HG02840 (cell line): ENCODE measurements at regions not wholly inside any gene's neighbourhood (a gene's known extent, or its start where the extent isn't known, plus 50 kb on each side); places are given as distances from the start of the nearest gene placed in this dataset.

Source experiments
- ATAC-seq: cut with Tn5 transposase; IDR thresholded peaks from one replicate; pipeline ENCODE4 v1.9.1; 2021; ENCODE audit warnings: mild to moderate bottlenecking, moderate library complexity, moderate number of reproducible peaks; ENCODE audit not compliant: unreplicated experiment, low FRiP score

DNA sequence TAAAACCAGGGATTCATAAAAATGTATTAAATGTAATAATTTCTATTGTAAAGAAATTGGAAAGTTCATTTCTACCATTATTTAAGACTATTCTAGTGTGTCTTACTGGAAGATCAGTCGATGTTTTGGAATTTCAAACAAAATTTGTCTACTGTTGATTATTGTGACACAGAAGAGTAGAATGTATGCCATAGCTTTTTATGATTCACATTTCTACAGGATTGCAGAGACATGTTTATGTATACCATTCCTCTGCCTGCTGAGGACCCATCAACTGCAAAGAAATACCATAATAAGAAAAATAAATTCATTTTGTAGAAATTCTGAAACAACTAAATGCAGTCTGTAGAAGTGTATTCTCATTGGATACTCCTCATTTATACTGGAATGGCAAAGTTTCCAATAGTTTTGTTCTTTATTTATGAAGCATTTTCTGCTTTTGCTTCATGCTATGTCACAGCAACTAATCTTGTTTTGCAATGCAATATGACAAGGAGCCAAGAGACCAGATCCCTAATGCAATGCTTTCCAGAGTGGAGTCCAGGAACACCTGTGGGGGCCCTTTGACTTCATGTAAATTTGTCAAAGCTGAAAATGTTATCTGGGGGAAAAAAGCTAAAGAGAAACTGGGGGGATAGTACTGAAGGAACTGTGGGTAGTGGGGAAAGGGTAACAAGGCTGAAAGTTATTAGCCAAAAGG, 172.9 kb upstream of the LRIG3 start:
- no peak for ATAC-seq

DNA sequence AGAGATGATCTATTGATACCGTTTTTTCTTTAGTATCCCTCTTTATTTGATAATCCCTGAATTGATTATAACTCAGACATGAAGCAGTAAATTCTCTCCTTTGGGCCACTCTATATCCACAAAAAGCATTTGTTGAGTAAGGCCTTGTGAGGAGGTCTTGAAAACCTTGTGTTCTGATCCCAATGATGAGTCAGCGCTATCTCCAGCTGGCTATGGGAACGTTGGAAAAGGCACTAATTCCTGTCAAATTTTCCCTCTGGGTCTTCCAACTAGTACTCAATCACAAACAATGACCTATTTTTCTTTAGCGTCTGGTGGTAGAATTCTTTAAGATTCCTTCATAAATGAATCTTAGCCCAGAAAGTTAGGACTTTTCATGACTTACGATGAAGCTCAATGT, 168.4 kb upstream of the LRIG3 start:
- no peak for ATAC-seq

DNA sequence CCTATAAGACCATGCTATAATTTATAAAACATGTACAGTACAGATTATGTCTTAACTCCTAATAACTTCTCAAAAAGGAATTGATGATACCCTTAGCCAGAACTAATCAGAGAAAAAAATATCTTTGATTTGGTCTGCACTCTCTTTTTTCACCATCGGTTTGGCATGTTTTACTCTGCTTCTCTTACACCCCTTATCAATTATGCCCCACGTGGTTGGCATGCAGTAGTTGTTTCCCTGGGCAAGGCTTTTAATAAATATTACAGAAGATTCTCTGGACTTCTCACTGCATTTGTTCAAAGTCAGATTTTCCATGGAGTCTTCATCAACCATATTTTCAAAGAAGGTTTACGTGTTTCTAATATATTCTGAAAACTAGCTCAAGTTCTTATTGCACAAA, 167.4 kb upstream of the LRIG3 start:
- no peak for ATAC-seq

DNA sequence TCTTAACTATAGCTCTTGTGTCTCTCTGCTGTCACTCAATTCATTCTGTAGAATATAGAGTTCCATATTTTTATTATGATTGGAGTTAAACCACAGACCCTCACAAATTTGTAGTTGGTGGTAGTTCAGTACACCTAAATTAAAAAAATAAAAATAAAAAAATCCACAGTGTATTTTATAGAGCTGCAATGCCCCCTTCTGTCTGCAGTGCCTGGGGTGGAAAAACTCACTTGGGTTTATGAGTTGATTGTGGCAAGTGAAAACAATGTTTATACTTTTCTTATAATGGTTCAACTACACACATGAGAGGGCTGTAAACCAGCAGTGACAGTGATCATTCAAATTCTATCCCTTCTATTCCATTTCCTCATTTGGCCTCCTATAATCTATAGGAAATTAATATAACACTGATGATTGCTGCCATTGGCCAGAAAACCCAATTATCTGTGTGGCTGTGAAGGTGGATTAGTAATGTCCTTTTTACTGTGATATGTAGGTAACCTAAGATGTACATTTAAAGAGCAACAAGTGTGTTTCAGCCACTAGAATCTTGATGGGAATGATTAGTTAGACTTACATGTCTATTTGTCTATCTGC, 166.9 kb upstream of the LRIG3 start:
- no peak for ATAC-seq

DNA sequence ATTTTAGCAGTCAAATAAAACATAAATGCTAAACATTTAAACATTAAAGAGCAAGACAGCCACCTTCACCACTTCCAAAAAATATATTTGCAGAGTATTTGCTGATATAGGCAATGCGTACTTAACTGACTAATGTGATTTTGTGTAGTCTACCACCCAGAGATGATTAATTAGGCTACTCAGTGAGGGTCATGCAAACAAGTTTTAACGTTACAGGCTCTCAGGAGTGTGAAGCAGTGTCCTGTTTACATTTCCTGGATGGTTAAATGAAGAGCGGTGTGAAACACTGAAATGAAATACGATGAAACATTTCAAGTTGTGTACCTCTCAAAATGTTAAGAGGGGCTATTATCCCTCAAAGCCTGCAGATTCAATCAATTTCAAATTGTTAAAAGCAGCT, 165.8 kb upstream of the LRIG3 start:
- no peak for ATAC-seq

DNA sequence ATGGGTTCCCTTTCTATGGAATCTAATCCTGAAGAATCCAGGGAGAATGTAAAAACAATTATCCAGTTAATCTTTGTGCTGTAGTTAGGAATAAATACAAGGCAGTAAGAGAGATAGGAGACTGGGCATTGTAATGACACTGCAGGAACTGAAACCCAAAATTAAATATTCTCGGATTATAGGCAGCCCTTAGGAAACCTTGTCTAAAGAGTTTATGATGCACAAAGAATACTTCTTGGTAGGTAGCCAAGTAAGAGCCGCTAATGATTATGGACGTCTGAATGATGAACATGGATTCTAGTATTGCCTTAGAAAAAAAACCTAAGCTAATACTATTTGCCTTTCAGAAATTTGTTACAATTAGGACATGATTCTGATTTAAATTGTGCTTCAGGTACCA, 165.4 kb upstream of the LRIG3 start:
- ATAC-seq, result no peak

DNA sequence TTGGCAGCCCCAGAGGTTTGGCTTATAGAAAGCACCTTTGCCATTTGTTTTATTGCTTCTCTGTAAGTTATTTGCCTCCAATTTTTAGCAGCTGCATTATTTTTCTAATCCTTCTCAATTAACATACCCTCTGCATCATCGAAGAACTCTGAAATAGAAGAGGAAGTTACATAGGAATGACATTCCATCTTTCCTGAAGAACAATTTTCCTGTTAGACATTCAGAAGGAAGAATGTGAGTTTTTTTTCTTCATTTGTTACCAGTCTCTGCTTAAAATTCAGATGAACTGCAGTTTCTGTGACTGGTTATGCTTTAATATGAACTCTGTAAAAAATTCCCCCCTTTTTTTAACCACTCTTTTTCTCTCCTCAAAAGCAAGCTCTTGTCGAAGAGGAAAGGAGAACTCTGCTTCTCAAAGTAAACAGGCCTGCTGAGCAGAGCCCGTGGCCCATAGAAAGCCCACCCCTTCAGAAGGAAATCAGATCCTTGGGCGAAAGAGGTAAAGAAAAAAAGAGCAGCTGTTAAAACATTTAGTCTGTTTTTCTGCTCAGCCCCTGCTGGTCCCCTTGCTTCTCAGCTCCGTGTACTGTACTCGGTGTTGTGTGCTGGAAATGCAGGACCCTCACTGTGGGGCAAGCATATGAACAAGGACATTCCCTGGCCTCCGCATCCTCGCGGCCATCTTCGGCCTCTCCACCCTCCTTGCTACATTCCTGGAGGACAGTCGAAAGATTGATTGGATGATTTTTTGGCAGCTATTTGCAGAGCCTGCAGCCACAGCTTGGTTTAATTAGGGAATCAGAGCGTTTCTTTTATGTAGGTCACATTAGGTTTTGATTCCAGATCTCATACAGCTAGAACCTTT, 164.4 kb upstream of the LRIG3 start:
- no peak for ATAC-seq

DNA sequence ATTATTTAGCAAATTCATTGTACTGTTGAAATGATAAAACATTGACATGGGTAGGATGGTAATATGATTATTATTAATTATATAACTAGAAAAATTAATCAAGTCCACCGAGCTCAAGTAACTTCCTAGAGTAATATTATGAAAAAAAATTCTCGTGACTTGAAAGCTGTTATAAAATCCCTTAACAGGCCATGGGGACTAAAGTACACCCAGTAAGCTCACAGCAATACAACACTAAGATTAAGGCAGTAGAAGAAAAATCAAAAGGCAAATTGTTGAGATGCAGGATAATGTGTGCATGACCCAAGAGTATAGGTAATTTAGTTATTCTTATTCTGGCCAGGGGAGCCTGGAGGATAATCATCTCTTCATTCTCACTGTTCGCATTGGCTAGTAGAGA, 162.6 kb upstream of the LRIG3 start:
- no peak for ATAC-seq

DNA sequence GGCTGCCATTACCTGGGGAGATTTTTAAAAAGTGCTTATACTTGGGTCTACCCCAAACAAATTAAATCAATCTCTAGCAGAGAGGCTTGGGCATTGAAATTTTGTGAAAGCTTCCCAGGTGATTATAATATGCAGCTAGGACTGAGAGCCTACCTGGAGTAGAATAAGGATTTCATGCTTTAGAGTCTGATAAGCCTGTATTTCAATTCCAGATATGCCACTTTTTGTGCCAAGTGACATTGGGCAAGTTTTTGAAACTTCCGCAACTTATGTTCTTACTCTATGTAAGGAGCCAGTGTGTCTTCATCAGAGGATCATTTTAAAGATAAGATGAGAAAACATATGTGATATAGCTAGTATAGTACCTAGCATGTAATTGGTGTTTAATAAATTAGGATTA, 159.8 kb upstream of the LRIG3 start:
- ATAC-seq, result no peak

DNA sequence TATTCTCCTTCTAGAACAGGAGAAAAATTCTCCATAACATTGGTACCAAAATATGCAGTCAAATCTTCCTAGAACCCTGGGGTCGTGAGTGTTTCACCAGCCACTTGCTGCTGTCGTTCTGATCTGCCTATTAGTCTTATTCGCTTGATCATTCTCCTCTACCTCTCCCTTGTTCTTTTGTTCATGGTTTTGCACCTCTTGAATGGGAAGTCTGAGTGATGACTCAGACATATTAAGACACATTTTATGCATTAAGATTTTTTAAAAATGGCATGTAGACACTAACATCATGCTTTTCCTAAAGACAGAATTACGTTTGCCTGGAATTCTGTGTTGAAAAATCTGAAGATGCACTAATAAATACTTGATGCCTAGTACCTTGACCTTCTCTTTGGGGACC, 159.2 kb upstream of the LRIG3 start:
- ATAC-seq, result no peak

DNA sequence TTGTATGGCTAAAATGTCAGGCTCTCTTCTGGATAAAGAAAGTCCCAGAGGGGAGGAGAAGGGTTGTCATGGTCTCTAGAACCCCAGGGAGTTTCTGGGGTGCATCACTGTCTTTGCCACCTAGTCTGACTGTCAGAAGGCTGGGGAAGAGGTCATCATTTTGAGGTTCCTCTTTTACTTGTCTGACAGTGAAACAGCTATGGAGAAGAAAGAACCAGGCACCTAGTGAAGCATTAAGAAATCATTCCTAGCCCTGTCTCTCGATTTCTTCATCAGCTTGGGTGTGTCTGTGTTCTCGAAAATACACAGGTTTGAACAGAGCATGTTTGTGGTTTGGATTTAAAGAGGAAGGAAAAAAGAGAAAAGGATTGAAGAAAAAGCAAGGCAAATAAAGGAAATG, 158.7 kb upstream of the LRIG3 start:
- ATAC-seq, result no peak

DNA sequence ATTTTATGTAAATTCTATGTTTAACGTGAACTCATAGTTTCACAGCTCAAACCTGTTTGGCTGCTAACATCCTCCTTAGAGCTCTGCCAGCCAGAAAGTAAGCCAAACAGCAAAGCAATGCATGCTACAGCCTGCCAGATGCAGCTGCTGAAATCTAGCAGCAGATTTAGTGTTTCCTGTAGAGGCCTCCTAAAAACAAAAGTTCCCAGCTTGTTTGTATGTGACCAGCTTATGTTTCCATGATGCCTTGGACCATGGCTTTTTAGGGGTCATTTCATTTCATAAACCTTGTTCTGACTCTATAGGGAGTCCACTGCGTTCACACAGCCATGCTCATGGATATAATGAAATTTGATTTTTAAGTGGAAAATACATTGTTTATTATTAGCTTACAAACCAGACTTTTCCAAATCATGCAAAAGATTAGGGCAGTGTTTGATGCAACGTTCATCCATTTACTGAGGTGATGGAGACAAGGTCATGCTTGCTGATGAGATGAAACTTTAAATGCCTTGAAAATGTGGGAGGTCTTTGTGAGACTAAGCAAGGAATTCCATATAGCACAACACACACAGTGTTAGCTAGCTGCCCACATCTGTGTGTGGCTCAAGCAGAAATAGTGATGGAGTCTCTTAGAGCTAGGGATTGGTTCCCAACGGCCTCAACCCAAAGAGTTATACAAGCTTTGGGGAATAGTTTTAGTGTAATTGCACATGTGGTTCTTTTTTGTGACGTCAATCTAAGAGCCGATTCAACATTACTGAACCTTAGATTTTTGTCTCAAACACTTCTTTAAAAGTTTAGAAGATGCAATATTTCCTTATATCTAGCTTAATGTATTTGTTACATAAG, 157.5 kb upstream of the LRIG3 start:
- ATAC-seq, result no peak

DNA sequence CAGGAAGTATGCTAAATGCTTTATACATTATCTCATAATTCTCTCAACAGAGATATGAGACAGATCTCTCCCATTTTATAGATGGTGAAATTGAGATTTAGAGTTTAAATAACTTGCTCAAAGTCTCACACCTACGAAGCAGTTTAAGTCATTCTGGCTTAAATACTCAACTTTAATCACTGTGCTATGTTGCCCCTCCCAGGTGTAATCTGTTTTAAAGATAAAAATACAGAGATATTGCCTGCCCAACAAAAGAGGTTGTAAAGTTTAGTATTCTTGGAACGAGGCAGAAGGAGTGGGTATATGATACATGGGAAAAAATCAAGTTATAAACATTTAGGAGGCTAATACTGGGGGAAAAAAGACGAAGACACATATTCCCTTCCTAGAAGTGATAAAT, 156.8 kb upstream of the LRIG3 start:
- no peak for ATAC-seq

DNA sequence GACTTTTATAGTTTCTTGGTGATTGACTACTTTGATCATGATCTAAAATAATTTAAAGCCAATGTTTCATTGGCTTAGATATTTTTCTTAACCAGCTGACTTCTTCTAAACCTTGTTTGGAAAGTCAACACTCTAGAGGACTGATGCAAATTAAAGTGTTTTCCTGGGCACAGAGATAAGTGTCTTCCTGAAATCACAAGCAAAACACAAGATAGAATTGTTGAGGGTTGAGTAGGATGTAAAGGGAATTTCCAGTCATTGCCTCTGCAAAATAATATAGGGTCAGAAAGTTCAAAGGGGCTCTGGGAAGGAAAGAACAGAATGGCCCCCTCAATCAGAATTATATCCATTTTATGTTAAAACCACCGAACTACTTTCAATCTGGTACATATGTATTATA, 156.3 kb upstream of the LRIG3 start:
- ATAC-seq, result no peak

DNA sequence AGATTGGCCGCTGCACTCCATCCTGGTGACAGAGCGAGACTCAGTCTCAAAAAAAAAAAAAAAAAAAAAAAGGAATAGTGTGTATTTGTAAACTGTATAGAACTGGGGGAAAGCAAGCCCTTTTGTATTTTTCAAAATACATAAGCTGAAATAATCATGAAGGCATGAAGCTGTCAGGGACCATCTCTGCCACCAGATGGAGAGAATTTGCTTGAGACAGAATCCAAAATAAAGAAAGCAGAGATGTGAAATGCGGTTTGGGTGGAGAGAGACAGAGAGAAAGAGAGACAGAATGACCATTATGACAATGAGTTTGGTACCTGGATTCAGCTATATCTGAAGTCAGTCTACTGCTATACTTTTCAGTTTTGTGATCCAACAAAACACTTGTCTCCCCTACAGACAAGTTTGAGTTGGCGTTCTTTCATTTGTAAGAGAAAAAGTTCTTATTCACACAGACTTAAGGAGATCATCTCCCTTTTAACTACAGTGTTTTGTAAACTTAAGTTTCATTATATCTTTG, 155.7 kb upstream of the LRIG3 start:
- no peak for ATAC-seq

DNA sequence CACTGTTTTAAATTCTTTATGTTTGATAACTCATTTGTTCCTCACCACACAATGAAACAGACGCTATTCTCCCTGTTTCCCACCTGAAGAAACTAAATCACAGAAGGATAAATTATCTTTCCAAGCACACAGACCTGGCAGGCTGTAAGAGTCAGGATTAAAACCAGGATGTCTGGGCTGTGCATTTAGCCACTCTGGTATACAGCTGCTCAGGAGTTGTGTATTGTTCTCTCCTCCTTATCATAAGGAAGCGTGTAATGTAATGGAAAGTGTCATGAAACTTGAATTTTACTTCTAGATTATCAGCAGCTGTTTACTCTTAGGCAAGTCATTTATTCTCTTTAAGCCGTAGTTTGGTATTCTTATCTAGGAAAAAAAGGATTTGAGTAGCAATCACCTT, 154.8 kb upstream of the LRIG3 start:
- ATAC-seq, result no peak

DNA sequence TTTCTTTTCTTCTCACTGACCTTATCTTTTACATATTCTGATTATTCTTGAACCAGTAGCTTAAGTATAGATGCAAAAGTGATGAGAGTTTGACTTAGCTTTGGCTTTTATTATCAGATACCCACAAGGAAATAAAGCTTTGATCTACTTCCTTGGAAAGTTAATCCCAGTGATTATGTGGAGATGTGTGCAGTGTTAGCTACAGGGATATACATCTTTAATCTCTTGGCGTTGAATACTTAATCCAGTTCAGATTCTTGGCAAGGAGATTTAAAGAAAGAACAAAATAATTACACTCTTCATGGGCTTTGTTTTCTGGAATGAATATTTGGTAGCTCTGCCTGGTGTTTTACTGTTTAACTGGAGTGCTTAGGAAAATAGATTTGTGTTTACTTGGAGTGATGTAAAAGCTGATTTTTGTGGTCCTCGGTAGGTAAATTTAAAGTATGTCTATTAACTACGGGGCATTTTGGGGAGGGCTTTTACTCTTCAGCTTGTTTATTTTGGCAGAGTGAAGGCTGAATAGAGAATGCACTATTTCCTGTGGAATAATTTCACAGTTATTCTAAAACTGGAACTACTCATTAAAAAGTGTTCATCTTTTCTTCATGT, 150.1 kb upstream of the LRIG3 start:
- ATAC-seq, result no peak

DNA sequence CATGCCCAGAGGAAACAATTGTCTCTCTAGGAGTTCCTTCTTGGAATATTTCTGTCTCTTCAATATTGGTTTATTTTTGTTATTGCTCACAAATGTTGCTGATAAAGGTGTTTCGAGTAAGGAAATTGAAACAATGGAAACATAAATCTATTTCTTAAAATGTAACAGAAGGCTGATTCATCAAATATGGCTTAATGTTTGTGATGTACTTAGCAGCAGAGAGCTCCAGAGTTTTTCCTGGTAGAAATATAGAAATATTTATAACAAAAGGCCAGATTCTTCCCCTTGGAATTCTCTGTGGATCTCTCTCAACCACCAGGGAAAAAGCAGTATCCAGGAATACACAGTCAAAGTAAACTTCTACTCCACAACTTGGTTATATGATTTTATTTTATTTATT, 149.2 kb upstream of the LRIG3 start:
- no peak for ATAC-seq

DNA sequence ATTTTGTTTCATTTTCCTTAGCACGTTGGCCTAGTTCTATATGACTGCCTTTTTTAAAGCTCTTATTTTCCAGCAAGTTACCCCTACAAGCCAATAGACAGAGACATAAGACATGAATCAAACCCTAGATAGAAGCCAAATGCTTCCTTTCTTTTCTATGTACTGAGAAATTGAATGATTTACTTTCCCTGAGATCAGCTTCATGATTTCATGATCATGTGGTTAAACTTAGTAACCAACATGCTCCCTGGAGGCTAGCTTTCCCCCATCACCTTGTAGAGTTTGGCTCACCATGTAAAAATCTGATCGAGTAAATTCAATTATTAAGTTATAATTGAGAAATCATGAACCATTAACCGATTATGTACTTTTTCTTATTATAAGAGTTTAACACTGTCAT, 148.1 kb upstream of the LRIG3 start:
- no peak for ATAC-seq

DNA sequence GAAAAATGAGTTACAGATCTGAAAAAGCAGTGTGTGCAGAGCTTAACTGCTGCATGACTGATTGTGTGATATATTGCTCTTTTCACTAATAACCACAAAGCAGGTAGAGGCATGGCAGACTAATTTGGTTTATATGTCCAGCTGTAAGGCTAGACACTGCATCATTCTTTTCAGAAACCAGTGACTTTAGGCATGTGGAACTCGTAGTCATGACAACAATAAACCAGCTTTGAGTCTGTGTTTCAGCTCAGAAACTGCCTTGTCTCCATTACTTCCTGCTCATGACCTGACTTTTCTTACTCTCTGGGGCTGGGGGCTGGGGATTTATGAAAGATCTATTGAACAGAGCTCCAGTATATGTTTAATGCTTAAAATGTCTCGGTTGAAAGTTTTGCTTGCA, 146.8 kb upstream of the LRIG3 start:
- ATAC-seq, result no peak
